ENCODE measurements at regions not wholly inside any gene's neighbourhood (a gene's known extent, or its start where the extent isn't known, plus 50 kb on each side); places are given as distances from the start of the nearest gene placed in this dataset.

- TF ChIP-seq ZNF366 (tag by site-specific recombination; conservative IDR thresholded peaks at IDR 0.05): no peak
- no peak for TF ChIP-seq ZNF792 (tag by site-specific recombination; IDR thresholded peaks at IDR 0.05)
- no peak for TF ChIP-seq HOXC10 (CRISPR knock-in tag; IDR thresholded peaks at IDR 0.05)
- no peak for TF ChIP-seq ZNF280C (tag by site-specific recombination; IDR thresholded peaks at IDR 0.05)
- TF ChIP-seq ZNF19 (tag by site-specific recombination; IDR thresholded peaks at IDR 0.05; ENCODE audit: low read depth): no peak
Observed at GRCh38 chr22:48825802-48826520, 1001.7 kb downstream of the BRD1 start (continued).

- no peak overlapping the region for H3K4me3 ChIP-seq (ENCODE audit: low read depth, low read length)
- POLR2A ChIA-PET: no interaction called here
- no peaks in the 10 kb centered on the region; the same call in 1 of the 2 replicates for H3K4me1 ChIP-seq (ENCODE audit: control insufficient read depth, insufficient read depth, low read length)
- H3K27ac ChIP-seq (ENCODE audit: extremely low read depth, low read depth, low read length): no peak overlapping the region
- no peaks in the 10 kb centered on the region for H3K9me3 ChIP-seq (ENCODE audit: control insufficient read depth, insufficient read depth, low read depth, low read length)
- CTCF ChIA-PET: interaction anchor here (1.5 kb wide), 1 partner anchor 12 kb away, joined by 4 read pairs; no protein-coding TSS in a partner anchor
- H3K36me3 ChIP-seq (ENCODE audit: control insufficient read depth in 2 of 2, insufficient read depth in 1 of 2, low read length in 2 of 2): no peaks in the 10 kb centered on the region
- TF ChIP-seq MZF1 (tag by site-specific recombination; IDR thresholded peaks at IDR 0.05; ENCODE audit: borderline replicate concordance) (no peak), ZNF639 (tag by site-specific recombination; IDR thresholded peaks at IDR 0.05) (no peak), ATF2 (tag by site-specific recombination; IDR thresholded peaks at IDR 0.05; ENCODE audit: low read depth) (no peak), ZNF776 (tag by site-specific recombination; IDR thresholded peaks at IDR 0.05; ENCODE audit: borderline replicate concordance) (no peak), ZEB2 (tag by site-specific recombination; IDR thresholded peaks at IDR 0.05) (no peak), KLF17 (tag by site-specific recombination; IDR thresholded peaks at IDR 0.05) (peak; percentile 90), AEBP2 (tag by site-specific recombination; IDR thresholded peaks at IDR 0.05; ENCODE audit: borderline replicate concordance) (no peak), ZNF157 (tag by site-specific recombination; IDR thresholded peaks at IDR 0.05) (no peak), ZFHX2 (tag by site-specific recombination; conservative IDR thresholded peaks at IDR 0.05) (peak; percentile 88), GLIS1 (tag by site-specific recombination; IDR thresholded peaks at IDR 0.05) (peak; percentile 22; the same call in 1 of the 2 replicates), PRDM1 (tag by site-specific recombination; IDR thresholded peaks at IDR 0.05) (no peak), SP3 (tag by site-specific recombination; IDR thresholded peaks at IDR 0.05) (no peak), KLF1 (tag by site-specific recombination; IDR thresholded peaks at IDR 0.05) (no peak), ZNF701 (tag by site-specific recombination; IDR thresholded peaks at IDR 0.05) (no peak), ZNF843 (tag by site-specific recombination; IDR thresholded peaks at IDR 0.05) (no peak), ZNF416 (tag by site-specific recombination; IDR thresholded peaks at IDR 0.05) (no peak), ZNF449 (tag by site-specific recombination; IDR thresholded peaks at IDR 0.05) (no peak)
Observed at GRCh38 chr22:48824712-48825651, 1002.7 kb downstream of the BRD1 start.
